ENCODE measurements at regions not wholly inside any gene's neighbourhood (a gene's known extent, or its start where the extent isn't known, plus 50 kb on each side); places are given as distances from the start of the nearest gene placed in this dataset.

- TF ChIP-seq RAD21 (conservative IDR thresholded peaks at IDR 0.05) (no peak), SMC3 (conservative IDR thresholded peaks at IDR 0.05; ENCODE audit: poor library complexity) (no peak), POLR2AphosphoS5 (IDR thresholded peaks at IDR 0.05) (no peak), EZH2 (IDR thresholded peaks at IDR 0.05; ENCODE audit: borderline replicate concordance, insufficient read depth, low read length, poor library complexity, severe bottlenecking) (no peak), TAF1 (IDR thresholded peaks at IDR 0.05; ENCODE audit: low read depth) (no peak), MXI1 (conservative IDR thresholded peaks at IDR 0.05; ENCODE audit: poor library complexity, severe bottlenecking) (no peak), REST (IDR thresholded peaks at IDR 0.05; ENCODE audit: borderline replicate concordance) (no peak), EP300 (conservative IDR thresholded peaks at IDR 0.05; ENCODE audit: poor library complexity, severe bottlenecking) (no peak)
- TF ChIP-seq, protein P1, sequence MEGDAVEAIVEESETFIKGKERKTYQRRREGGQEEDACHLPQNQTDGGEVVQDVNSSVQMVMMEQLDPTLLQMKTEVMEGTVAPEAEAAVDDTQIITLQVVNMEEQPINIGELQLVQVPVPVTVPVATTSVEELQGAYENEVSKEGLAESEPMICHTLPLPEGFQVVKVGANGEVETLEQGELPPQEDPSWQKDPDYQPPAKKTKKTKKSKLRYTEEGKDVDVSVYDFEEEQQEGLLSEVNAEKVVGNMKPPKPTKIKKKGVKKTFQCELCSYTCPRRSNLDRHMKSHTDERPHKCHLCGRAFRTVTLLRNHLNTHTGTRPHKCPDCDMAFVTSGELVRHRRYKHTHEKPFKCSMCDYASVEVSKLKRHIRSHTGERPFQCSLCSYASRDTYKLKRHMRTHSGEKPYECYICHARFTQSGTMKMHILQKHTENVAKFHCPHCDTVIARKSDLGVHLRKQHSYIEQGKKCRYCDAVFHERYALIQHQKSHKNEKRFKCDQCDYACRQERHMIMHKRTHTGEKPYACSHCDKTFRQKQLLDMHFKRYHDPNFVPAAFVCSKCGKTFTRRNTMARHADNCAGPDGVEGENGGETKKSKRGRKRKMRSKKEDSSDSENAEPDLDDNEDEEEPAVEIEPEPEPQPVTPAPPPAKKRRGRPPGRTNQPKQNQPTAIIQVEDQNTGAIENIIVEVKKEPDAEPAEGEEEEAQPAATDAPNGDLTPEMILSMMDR (IDR thresholded peaks at IDR 0.05; ENCODE audit: poor library complexity, severe bottlenecking), result no peak
- Histone ChIP-seq H3K27ac (ENCODE audit: low read length) (no peak overlapping the region), H3K4me2 (ENCODE audit: low read length) (no peak overlapping the region)
These were observed 85.1 kb upstream of the NAV2 start for GRCh38 chr11:19627566-19627965.

GRCh38 chr11:19625438-19625837 lies 87.2 kb upstream of the NAV2 start:
- no peaks in the 10 kb centered on the region for H4K20me1 ChIP-seq (ENCODE audit: insufficient read depth)
- H3K4me2 ChIP-seq (ENCODE audit: low read length), result no peak overlapping the region
- no peak overlapping the region for H3K9ac ChIP-seq (ENCODE audit: low read length)
- H3K9me3 ChIP-seq (ENCODE audit: low read length), result no peaks in the 10 kb centered on the region
- no peaks in the 10 kb centered on the region for H3K27me3 ChIP-seq (ENCODE audit: insufficient read depth, low read depth, low read length)
- no peaks in the 10 kb centered on the region for H3K36me3 ChIP-seq (ENCODE audit: insufficient read depth, low read length)
- no peak overlapping the region for H3K27ac ChIP-seq (ENCODE audit: low read length)
- H3K79me2 ChIP-seq (replicated peaks; ENCODE audit: insufficient read depth, low read length), result no peaks in the 10 kb centered on the region
- TF ChIP-seq REST (IDR thresholded peaks at IDR 0.05; ENCODE audit: borderline replicate concordance), result no peak
- no peak for TF ChIP-seq MXI1 (conservative IDR thresholded peaks at IDR 0.05; ENCODE audit: poor library complexity, severe bottlenecking)
- no peak for TF ChIP-seq EZH2 (IDR thresholded peaks at IDR 0.05; ENCODE audit: borderline replicate concordance, insufficient read depth, low read length, poor library complexity, severe bottlenecking)
- no peak for TF ChIP-seq POLR2AphosphoS5 (IDR thresholded peaks at IDR 0.05)
- no peak for TF ChIP-seq EP300 (conservative IDR thresholded peaks at IDR 0.05; ENCODE audit: poor library complexity, severe bottlenecking)
- TF ChIP-seq TAF1 (IDR thresholded peaks at IDR 0.05; ENCODE audit: low read depth), result no peak
- TF ChIP-seq RAD21 (conservative IDR thresholded peaks at IDR 0.05), result no peak
- no peak for TF ChIP-seq SMC3 (conservative IDR thresholded peaks at IDR 0.05; ENCODE audit: poor library complexity)
- TF ChIP-seq, protein P1 (IDR thresholded peaks at IDR 0.05; ENCODE audit: poor library complexity, severe bottlenecking), result no peak
- no peaks in the 10 kb centered on the region for H3F3A ChIP-seq (ENCODE audit: insufficient read depth, low read length, poor library complexity, severe bottlenecking)
- no peak overlapping the region for H3K4me3 ChIP-seq (ENCODE audit: low read length)
- no peaks in the 10 kb centered on the region for H3K9me2 ChIP-seq (ENCODE audit: insufficient read depth, low read length)
- no peak overlapping the region for H2AFZ ChIP-seq (ENCODE audit: low read depth, low read length)

More at GRCh38 chr11:19627566-19627965, 85.1 kb upstream of the NAV2 start:
- Histone ChIP-seq H3K9me2 (ENCODE audit: insufficient read depth, low read length) (no peaks in the 10 kb centered on the region), H3K9ac (ENCODE audit: low read length) (no peak overlapping the region), H2AFZ (ENCODE audit: low read depth, low read length) (no peak overlapping the region), H3F3A (ENCODE audit: insufficient read depth, low read length, poor library complexity, severe bottlenecking) (no peaks in the 10 kb centered on the region), H4K20me1 (ENCODE audit: insufficient read depth) (no peaks in the 10 kb centered on the region), H3K4me3 (ENCODE audit: low read length) (no peak overlapping the region), H3K79me2 (replicated peaks; ENCODE audit: insufficient read depth, low read length) (no peaks in the 10 kb centered on the region), H3K36me3 (ENCODE audit: insufficient read depth, low read length) (no peaks in the 10 kb centered on the region), H3K9me3 (ENCODE audit: low read length) (no peaks in the 10 kb centered on the region), H3K27me3 (ENCODE audit: insufficient read depth, low read depth, low read length) (no peaks in the 10 kb centered on the region)

All from neural cell (in vitro differentiated cells).